ENCODE measurements at regions not wholly inside any gene's neighbourhood (a gene's known extent, or its start where the extent isn't known, plus 50 kb on each side); places are given as distances from the start of the nearest gene placed in this dataset.

- Mint-ChIP-seq H3K9me3 (no peaks in the 10 kb centered on the region), H3K36me3 (peaks cover 14% of the 10 kb centered on the region), H3K4me3 (no peak overlapping the region), H3K27ac (no peak overlapping the region), H3K27me3 (no peaks in the 10 kb centered on the region), H3K4me1 (ENCODE audit: unreplicated experiment) (no peaks in the 10 kb centered on the region)
- DNase-seq (ENCODE audit: extremely low spot score, unreplicated experiment) = no peak
- no peak for TF ChIP-seq CTCF (conservative IDR thresholded peaks at IDR 0.05)
These were observed 101.7 kb downstream of the CYB561 start for GRCh38 chr17:63344383-63344782.

- no peak overlapping the region for H3K4me3 Mint-ChIP-seq
- no peak for TF ChIP-seq CTCF (conservative IDR thresholded peaks at IDR 0.05)
- H3K4me1 Mint-ChIP-seq (ENCODE audit: unreplicated experiment) = peaks cover 5% of the 10 kb centered on the region
- H3K27ac Mint-ChIP-seq = no peak overlapping the region
- no peaks in the 10 kb centered on the region for H3K27me3 Mint-ChIP-seq
- H3K36me3 Mint-ChIP-seq = peaks cover 14% of the 10 kb centered on the region
- no peaks in the 10 kb centered on the region for H3K9me3 Mint-ChIP-seq
- no peak for DNase-seq (ENCODE audit: extremely low spot score, unreplicated experiment)
These were observed 100.5 kb downstream of the CYB561 start for GRCh38 chr17:63345611-63346010.

GRCh38 chr17:63347475-63347874 lies 98.6 kb downstream of the CYB561 start:
- Mint-ChIP-seq H3K27me3 (no peaks in the 10 kb centered on the region), H3K4me3 (no peak overlapping the region), H3K36me3 (peaks cover 14% of the 10 kb centered on the region), H3K4me1 (ENCODE audit: unreplicated experiment) (peaks cover 6% of the 10 kb centered on the region), H3K9me3 (no peaks in the 10 kb centered on the region), H3K27ac (no peak overlapping the region)
- no peak for DNase-seq (ENCODE audit: extremely low spot score, unreplicated experiment)
- no peak for TF ChIP-seq CTCF (conservative IDR thresholded peaks at IDR 0.05)

- Mint-ChIP-seq H3K4me3 (no peak overlapping the region), H3K9me3 (no peaks in the 10 kb centered on the region), H3K27ac (no peak overlapping the region), H3K36me3 (peaks cover 14% of the 10 kb centered on the region), H3K27me3 (no peaks in the 10 kb centered on the region), H3K4me1 (ENCODE audit: unreplicated experiment) (peaks cover 6% of the 10 kb centered on the region)
- no peak for TF ChIP-seq CTCF (conservative IDR thresholded peaks at IDR 0.05)
- no peak for DNase-seq (ENCODE audit: extremely low spot score, unreplicated experiment)
These were observed 96.6 kb downstream of the CYB561 start for GRCh38 chr17:63349478-63350000.

- Mint-ChIP-seq H3K9me3 (no peaks in the 10 kb centered on the region), H3K4me1 (ENCODE audit: unreplicated experiment) (peaks cover 6% of the 10 kb centered on the region), H3K4me3 (no peak overlapping the region), H3K27ac (no peak overlapping the region), H3K27me3 (no peaks in the 10 kb centered on the region), H3K36me3 (peaks cover 14% of the 10 kb centered on the region)
- no peak for TF ChIP-seq CTCF (conservative IDR thresholded peaks at IDR 0.05)
- DNase-seq (ENCODE audit: extremely low spot score, unreplicated experiment) = no peak
These were observed 95.7 kb downstream of the CYB561 start for GRCh38 chr17:63350364-63350763.

GRCh38 chr17:63354256-63354655 lies 91.8 kb downstream of the CYB561 start:
- no peak for DNase-seq (ENCODE audit: extremely low spot score, unreplicated experiment)
- Mint-ChIP-seq H3K9me3 (no peaks in the 10 kb centered on the region), H3K4me1 (ENCODE audit: unreplicated experiment) (peaks cover 31% of the 10 kb centered on the region), H3K27me3 (no peaks in the 10 kb centered on the region), H3K36me3 (peaks cover 17% of the 10 kb centered on the region), H3K27ac (no peak overlapping the region), H3K4me3 (no peak overlapping the region)
- TF ChIP-seq CTCF (conservative IDR thresholded peaks at IDR 0.05) = no peak

Data from type B pancreatic cell (in vitro differentiated cells).